ENCODE measurements at regions not wholly inside any gene's neighbourhood (a gene's known extent, or its start where the extent isn't known, plus 50 kb on each side); places are given as distances from the start of the nearest gene placed in this dataset.

DNA sequence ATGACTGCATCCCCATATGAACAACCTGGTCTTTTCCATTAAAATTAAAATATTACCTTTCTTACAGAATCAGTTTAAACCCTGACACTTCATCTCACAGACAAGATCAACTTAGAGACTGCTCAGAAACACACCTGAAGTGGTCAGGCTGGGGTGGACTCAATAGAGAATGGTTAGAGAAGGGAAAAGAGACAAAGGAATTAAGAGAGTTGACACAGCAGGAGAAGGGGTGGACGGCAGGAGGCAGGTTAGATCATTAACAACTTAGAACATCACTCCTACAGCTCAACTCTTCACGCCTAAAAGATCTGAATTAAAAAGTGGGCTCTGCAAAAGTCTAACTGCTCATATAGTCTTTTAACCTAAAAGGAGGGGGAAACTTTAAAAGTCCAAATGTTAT is 157.7 kb upstream of the COL1A2 start:
- no peaks in the 10 kb centered on the region for H3K4me1 Mint-ChIP-seq (ENCODE audit: low read depth, unreplicated experiment)
- H3K27ac ChIP-seq (ENCODE audit: low read depth, low read length): no peak overlapping the region
- no peak overlapping the region for H3K4me3 ChIP-seq (ENCODE audit: insufficient read depth, low read depth, low read length)
- DNase-seq (ENCODE audit: low read depth) (no peak), FAIRE-seq (no peak)
- H3K79me2 ChIP-seq (ENCODE audit: insufficient read depth, low read length): no peaks in the 10 kb centered on the region
- H3K9me3 ChIP-seq (ENCODE audit: insufficient read depth, low read depth, low read length): no peaks in the 10 kb centered on the region
- H3K4me3 Mint-ChIP-seq (ENCODE audit: unreplicated experiment): no peak overlapping the region
- no peak overlapping the region for H3K9ac ChIP-seq (ENCODE audit: low read length)
- H3K36me3 Mint-ChIP-seq (ENCODE audit: low read depth, unreplicated experiment): no peaks in the 10 kb centered on the region
- H4K20me1 ChIP-seq (ENCODE audit: insufficient read depth, low read length): no peaks in the 10 kb centered on the region
- H3K4me2 ChIP-seq (ENCODE audit: low read length): no peak overlapping the region
- H3K27me3 Mint-ChIP-seq (ENCODE audit: low read depth, unreplicated experiment): no peaks in the 10 kb centered on the region
- TF ChIP-seq, protein P1, sequence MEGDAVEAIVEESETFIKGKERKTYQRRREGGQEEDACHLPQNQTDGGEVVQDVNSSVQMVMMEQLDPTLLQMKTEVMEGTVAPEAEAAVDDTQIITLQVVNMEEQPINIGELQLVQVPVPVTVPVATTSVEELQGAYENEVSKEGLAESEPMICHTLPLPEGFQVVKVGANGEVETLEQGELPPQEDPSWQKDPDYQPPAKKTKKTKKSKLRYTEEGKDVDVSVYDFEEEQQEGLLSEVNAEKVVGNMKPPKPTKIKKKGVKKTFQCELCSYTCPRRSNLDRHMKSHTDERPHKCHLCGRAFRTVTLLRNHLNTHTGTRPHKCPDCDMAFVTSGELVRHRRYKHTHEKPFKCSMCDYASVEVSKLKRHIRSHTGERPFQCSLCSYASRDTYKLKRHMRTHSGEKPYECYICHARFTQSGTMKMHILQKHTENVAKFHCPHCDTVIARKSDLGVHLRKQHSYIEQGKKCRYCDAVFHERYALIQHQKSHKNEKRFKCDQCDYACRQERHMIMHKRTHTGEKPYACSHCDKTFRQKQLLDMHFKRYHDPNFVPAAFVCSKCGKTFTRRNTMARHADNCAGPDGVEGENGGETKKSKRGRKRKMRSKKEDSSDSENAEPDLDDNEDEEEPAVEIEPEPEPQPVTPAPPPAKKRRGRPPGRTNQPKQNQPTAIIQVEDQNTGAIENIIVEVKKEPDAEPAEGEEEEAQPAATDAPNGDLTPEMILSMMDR (IDR thresholded peaks at IDR 0.05; ENCODE audit: insufficient read depth, low read depth, low read length): no peak
- no peak for TF ChIP-seq EZH2 (IDR thresholded peaks at IDR 0.05; ENCODE audit: insufficient read depth, low read length)
- H3K4me1 ChIP-seq (ENCODE audit: insufficient read depth, low read length): no peaks in the 10 kb centered on the region
- no peaks in the 10 kb centered on the region for H3K9me3 Mint-ChIP-seq (ENCODE audit: unreplicated experiment)
- H3K27ac Mint-ChIP-seq (ENCODE audit: unreplicated experiment): no peak overlapping the region
- H3K27me3 ChIP-seq (ENCODE audit: insufficient read depth, low read length): no peaks in the 10 kb centered on the region
- H3K36me3 ChIP-seq (ENCODE audit: insufficient read depth, low read length): no peaks in the 10 kb centered on the region
- no peak overlapping the region for H2AFZ ChIP-seq (ENCODE audit: low read depth, low read length)

DNA sequence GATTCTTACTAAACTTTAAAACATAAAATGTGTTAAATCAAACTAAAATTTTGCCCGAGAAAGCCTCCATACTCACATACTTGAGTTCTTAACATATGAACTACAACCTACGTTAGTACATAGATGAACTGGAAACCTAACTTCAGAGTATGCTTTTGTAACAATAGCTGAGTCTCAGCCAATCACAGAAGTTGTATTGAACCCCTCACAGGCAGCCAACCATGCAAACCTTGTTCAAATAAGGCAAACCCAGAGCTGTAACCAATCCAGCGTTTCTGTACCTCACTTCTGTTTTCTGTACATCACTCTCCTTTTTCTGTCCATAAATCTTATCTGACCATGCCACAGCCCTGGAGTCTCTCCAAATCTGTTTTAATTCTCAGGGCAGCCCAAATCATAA is 157.3 kb upstream of the COL1A2 start:
- H3K9ac ChIP-seq (ENCODE audit: low read length): no peak overlapping the region
- Mint-ChIP-seq H3K4me1 (ENCODE audit: low read depth, unreplicated experiment) (no peaks in the 10 kb centered on the region), H3K4me3 (ENCODE audit: unreplicated experiment) (no peak overlapping the region), H3K27ac (ENCODE audit: unreplicated experiment) (no peak overlapping the region), H3K36me3 (ENCODE audit: low read depth, unreplicated experiment) (no peaks in the 10 kb centered on the region), H3K27me3 (ENCODE audit: low read depth, unreplicated experiment) (no peaks in the 10 kb centered on the region), H3K9me3 (ENCODE audit: unreplicated experiment) (no peaks in the 10 kb centered on the region)
- no peaks in the 10 kb centered on the region for H3K4me1 ChIP-seq (ENCODE audit: insufficient read depth, low read length)
- no peaks in the 10 kb centered on the region for H3K36me3 ChIP-seq (ENCODE audit: insufficient read depth, low read length)
- H3K27me3 ChIP-seq (ENCODE audit: insufficient read depth, low read length): no peaks in the 10 kb centered on the region
- no peaks in the 10 kb centered on the region for H3K79me2 ChIP-seq (ENCODE audit: insufficient read depth, low read length)
- H3K4me2 ChIP-seq (ENCODE audit: low read length): no peak overlapping the region
- no peak for FAIRE-seq
- TF ChIP-seq, protein P1 (IDR thresholded peaks at IDR 0.05; ENCODE audit: insufficient read depth, low read depth, low read length): no peak
- no peak for TF ChIP-seq EZH2 (IDR thresholded peaks at IDR 0.05; ENCODE audit: insufficient read depth, low read length)
- no peaks in the 10 kb centered on the region for H3K9me3 ChIP-seq (ENCODE audit: insufficient read depth, low read depth, low read length)
- no peak overlapping the region for H3K4me3 ChIP-seq (ENCODE audit: insufficient read depth, low read depth, low read length)
- no peaks in the 10 kb centered on the region for H4K20me1 ChIP-seq (ENCODE audit: insufficient read depth, low read length)
- H3K27ac ChIP-seq (ENCODE audit: low read depth, low read length): no peak overlapping the region
- no peak for DNase-seq (ENCODE audit: low read depth)
- H2AFZ ChIP-seq (ENCODE audit: low read depth, low read length): no peak overlapping the region

DNA sequence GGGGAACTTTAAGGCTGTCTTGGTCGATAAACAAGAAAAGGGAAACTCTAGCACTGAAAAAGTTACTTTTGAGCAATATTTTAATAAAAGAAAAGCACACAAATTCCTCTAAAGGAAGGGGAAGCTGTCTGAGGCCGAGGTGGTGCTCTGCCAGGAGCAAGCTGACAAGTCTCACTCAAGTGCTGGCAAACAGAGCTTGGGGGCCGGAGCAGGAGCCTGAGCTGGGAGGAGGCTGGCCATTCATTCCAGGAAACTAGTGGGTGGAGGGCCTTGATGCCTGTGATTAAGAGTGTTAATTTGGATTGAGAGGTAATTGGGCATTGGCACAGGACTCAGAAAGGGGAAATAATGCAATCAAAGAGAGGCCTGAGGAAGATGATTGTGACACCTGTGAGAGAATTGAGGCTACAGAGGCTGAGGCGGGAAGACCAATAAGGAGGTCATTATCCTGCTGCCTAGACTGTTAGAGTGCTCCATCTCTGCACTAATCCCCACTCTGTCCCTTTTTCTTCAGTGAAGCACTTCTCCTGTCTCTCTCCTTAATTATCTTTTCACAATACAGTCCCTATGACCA is 154.9 kb upstream of the COL1A2 start:
- H3K36me3 ChIP-seq (ENCODE audit: insufficient read depth, low read length): no peaks in the 10 kb centered on the region
- DNase-seq (ENCODE audit: low read depth): no peak
- H3K4me1 Mint-ChIP-seq (ENCODE audit: low read depth, unreplicated experiment): no peaks in the 10 kb centered on the region
- FAIRE-seq: no peak
- H3K4me3 ChIP-seq (ENCODE audit: insufficient read depth, low read depth, low read length): no peak overlapping the region
- no peaks in the 10 kb centered on the region for H3K27me3 ChIP-seq (ENCODE audit: insufficient read depth, low read length)
- no peak overlapping the region for H3K27ac Mint-ChIP-seq (ENCODE audit: unreplicated experiment)
- H3K27me3 Mint-ChIP-seq (ENCODE audit: low read depth, unreplicated experiment): no peaks in the 10 kb centered on the region
- no peaks in the 10 kb centered on the region for H3K4me1 ChIP-seq (ENCODE audit: insufficient read depth, low read length)
- peak overlapping the region; percentile 23 for H2AFZ ChIP-seq (ENCODE audit: low read depth, low read length)
- no peaks in the 10 kb centered on the region for H3K9me3 Mint-ChIP-seq (ENCODE audit: unreplicated experiment)
- no peaks in the 10 kb centered on the region for H3K36me3 Mint-ChIP-seq (ENCODE audit: low read depth, unreplicated experiment)
- H3K79me2 ChIP-seq (ENCODE audit: insufficient read depth, low read length): no peaks in the 10 kb centered on the region
- H3K4me3 Mint-ChIP-seq (ENCODE audit: unreplicated experiment): no peak overlapping the region
- TF ChIP-seq EZH2 (IDR thresholded peaks at IDR 0.05; ENCODE audit: insufficient read depth, low read length): no peak
- TF ChIP-seq, protein P1 (IDR thresholded peaks at IDR 0.05; ENCODE audit: insufficient read depth, low read depth, low read length): no peak
- no peak overlapping the region for H3K4me2 ChIP-seq (ENCODE audit: low read length)
- H4K20me1 ChIP-seq (ENCODE audit: insufficient read depth, low read length): no peaks in the 10 kb centered on the region
- H3K9me3 ChIP-seq (ENCODE audit: insufficient read depth, low read depth, low read length): no peaks in the 10 kb centered on the region
- no peak overlapping the region for H3K9ac ChIP-seq (ENCODE audit: low read length)
- no peak overlapping the region for H3K27ac ChIP-seq (ENCODE audit: low read depth, low read length)

Data from astrocyte (in vitro differentiated cells and primary cell).